GM19324 (cell line): ENCODE measurements at regions not wholly inside any gene's neighbourhood (a gene's known extent, or its start where the extent isn't known, plus 50 kb on each side); places are given as distances from the start of the nearest gene placed in this dataset.
"Not testable (repeated sequence)": the region's sequence is repeated elsewhere in the genome, so short reads cannot be mapped to it uniquely, and the experiment has no call there.

Source experiments
- ATAC-seq: cut with Tn5 transposase; IDR thresholded peaks from one replicate; pipeline ENCODE4 v1.9.1; 2021; ENCODE audit warnings: mild to moderate bottlenecking, moderate library complexity; ENCODE audit not compliant: unreplicated experiment, low FRiP score

DNA sequence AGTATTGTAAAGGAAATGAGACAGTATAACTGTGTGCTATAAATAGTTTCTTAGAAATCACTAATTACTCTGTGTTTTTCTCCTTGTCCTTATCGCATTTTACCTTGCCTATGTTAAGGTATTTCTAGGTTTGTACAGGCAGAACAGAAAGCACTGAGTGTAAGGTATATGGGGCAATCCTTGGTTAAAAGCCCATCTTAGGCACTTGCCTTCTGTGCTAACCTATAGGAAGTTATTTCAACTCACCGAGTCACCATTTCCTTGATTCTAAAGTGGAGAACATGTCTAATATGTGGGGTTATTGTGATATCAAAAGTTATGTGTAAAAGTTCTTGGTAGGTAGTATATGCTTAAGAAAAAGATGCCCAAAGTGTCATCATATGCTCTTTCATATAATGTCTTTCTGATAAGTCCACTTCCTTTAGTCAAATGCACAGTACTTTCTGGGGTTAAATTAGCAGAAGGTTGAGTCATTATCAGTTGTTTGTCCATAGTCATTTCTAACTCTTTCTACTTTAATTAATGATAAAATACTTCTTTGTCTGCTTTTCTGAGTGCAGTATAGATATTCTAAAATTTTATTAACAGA, 276.4 kb downstream of the UTRN start:
- ATAC-seq, result no peak

DNA sequence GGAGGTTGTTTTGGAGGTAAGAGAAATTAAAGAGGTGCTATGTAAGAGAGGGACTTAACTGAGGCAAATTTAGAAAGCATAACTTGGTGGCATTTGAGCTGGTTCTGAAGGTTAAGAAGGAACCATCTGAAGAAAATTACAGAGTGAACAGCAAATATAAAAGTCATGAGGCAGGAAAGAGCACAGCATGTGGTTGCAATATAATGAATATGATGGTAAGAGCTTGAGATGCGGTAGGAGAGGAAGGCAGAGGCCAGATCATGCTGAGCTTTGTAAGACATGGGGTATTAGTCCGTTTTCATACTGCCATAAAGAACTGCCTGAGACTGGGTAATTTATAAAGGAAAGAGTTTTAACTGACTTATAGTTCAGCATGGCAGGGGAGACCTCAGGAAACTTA, 279.1 kb downstream of the UTRN start:
- ATAC-seq, result no peak

DNA sequence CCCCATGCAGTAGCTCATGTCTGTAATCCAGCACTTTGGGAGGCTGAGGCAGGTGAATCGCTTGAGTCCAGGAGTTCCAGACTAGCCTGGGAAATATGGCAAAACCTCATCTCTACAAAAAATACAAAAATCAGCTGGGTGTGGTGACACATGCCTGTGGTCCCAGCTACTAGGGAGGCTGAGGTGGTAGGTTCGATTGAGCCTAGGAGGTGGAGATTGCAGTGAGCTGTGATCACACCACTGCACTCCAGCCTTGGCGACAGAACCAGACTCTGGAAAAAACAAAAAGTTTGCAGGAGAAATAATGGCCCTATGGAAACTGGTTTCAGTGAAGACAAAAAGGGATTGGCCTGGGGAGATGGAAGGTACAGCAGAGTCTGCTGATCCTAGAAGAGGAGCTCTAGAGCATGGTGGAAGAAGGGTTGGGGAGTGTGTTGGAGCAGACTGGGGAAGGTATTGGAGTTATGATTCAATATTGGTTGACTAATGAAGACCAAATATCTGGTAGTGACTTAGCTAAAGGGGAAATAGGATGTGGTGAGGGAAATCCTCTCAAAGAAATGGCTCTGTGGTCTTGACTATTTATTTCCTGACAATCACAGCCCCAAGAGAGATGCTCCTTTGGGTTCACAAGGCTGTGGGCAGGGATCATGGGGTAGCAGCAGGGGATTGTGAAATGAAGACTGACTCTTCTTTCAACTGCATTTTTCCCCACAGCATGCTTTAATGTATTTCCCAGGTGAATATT, 281.9 kb downstream of the UTRN start:
- ATAC-seq, result no peak

DNA sequence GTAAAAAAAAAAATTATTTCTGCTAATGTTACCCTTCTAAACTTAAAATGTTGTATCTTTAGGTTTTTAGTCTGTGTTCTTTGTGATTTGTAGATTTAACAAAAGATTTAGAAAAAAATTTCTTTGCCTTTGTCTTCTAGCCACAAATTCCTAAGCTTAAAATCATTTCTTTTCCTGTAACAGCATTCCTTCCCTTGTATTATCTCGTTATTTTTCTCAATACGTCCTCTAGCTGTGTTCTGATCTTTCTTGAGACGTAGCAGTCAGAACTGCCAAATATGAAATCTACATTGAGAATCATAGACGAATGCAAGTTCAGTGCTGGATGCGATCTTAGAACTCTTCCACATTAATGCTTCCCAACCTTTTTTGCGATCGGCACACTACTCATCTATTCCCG, 283.1 kb downstream of the UTRN start:
- ATAC-seq, result no peak

DNA sequence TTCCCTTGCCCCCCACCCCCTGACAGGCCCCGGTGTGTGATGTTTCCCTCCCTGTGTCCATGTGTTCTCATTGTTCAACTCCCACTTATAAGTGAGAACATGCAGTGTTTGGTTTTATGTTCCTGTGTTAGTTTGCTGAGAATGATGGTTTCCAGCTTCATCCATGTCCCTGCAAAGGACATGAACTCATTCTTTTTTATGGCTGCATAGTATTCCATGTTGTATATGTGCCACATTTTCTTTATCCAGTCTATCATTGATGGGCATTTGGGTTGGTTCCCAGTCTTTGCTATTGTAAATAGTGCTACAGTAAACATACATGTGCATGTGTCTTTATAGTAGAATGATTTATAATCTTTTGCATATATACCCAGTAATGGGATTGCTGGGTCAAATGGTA, 287.4 kb downstream of the UTRN start:
- ATAC-seq, result not testable (repeated sequence)

DNA sequence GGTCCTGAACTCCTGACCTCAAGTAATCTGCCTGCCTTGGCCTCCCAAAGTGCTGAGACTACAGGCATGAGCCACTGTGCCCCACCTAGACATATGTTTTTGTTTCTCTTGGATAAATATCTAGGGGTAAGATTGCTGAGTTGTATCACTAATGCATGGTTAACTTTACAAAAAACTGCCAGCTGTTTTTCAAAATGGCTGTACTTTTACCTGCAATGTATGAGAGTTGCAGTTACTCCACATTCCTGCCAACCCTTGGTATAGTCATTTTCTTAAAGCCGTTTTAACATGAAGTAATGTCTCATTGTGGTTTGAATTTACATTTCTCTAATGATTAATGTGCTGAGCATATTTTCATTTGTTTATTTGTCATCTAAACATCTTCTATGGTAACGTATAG, 289.7 kb downstream of the UTRN start:
- no peak for ATAC-seq

DNA sequence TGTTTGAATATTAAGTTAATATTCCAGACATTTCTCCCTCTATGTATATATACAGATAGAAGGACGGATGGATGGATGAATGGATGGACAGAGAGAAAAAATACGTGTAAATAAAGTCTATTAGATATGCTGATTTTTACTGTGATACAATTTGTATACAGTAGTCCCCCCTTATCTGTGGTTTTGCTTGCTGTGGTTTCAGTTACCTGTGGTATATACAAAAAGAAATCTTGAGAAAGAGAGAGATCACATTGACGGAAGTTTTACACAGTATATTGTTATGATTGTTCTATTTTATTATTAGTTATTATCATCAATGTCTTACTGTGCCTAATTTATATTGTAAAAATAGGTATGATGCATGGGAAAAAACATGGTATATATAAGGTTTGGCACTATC, 290.2 kb downstream of the UTRN start:
- no peak for ATAC-seq

DNA sequence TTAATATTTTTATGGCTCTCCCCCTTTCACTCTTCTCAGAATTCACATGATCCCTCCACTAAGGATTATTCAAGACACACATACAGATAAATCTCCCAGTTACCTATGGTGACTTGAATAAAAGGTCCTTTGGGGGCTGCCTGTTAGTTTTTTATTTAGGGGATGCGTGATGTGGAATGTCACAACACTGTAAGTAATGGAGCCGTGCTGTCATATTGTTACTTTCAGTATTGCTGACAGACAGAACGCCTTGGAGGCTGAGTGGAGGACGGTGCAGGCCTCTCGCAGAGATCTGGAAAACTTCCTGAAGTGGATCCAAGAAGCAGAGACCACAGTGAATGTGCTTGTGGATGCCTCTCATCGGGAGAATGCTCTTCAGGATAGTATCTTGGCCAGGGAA, 291.7 kb downstream of the UTRN start:
- ATAC-seq, result no peak

DNA sequence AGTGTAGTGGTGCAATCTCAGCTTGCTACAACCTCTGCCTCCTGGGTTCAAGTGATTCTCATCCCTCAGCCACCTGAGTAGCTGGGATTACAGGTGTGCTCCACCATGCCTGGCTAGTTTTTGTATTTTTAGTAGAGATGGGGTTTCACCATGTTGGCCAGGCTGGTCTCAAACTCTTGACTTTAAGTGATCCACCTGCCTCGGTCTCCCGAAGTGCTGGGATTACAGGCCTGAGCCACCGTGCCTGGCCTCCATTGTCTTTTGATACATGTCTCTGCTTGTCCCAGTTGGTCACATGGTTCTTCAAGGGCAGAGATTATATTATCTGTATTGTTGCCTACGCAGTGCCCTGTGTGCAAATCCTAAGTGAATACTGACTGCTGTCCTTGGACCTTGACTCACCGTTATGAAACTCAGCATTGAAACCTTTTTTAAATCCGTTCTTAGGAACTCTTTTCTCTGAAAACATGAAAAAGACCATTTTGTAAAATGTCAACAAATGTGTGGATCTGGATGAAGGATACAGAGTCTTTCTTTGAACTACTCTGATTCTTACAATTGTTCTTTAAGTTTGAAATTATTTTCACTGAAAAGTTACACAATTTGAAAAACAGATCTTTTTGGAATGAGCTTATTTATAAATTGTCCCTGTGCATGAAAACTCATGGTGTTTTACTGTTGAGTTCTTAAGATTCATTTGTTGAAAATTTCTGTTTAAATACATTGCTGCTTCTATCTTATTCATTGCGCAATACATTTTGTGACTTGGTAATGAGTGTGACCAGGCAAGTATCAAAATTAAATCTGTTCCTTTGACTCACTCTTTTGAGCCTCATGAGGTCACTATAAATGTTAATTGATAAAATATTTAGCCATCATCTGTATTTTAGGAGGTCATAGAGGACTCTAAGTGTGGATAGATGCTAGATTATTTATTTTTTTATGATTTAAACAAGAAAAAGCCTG, 293.5 kb downstream of the UTRN start:
- no peak for ATAC-seq

DNA sequence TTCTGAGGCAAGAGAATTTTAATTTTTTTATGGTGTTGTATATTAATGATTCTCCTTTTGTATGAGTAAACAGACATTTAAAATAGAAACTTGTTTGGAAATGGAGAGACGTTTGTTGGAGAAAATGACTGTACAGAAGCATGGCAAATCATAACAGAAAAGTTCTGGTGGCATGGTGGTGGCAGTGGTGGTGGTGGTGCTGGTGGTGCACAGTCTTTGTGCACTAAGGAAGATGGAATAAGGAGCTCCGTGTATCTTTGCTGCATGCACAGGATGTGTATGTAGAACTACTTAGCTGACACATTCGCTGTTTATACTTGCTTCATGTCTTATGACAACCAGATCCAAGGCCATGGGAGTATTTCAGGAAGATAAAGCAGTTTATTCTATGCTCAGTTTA, 294.9 kb downstream of the UTRN start:
- no peak for ATAC-seq

DNA sequence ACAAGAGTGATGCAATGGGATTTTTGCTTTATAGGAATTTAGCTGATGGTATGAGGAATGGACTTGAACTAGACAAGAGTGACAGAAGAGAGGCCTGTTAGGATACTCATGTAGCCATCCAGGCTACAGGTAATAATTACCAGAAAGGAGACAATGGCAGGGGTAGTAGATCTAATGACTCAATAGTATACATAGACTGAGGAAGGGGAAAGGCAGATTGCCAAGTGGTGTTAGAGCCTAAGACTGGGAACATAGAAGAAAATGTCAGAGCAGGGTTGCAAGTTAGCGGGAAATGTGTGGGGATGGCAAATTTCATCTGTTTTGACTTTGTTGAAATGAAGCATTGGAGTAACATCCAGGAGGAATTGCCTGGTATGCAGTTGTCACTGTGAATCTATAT, 295.6 kb downstream of the UTRN start:
- ATAC-seq, result no peak

DNA sequence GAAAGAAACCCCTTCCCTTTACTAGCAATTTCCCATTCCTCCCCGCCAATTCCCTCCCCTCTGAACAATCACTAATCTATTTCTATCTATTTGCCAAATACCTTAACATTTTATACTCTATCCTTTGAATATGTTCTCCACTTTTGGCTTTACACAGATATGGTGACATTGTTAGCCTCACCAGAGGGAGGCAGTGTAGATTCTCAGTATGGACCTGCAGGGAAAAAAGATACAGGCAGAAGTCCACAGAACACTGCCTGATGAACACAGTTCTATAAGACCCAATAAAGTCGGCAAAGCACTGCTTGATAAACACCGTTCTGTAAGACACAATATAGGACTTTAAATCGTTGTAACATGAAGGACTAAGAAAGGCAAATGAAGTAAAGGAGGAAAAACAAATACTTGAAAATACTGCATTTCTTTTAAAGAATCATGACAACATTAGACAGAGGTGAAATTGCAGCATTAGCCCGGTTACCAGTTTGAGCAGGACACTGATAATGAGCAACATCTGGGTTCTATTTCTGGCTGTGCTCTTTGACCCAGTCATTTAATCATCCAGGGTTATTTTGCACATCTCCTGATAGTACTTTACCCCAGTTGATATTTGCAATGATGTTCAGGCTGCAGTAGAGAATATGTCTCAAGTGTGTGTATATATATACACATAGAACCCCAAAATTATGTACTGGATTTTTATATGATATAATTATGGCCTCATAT, 296.8 kb downstream of the UTRN start:
- ATAC-seq, result peak; percentile 28

DNA sequence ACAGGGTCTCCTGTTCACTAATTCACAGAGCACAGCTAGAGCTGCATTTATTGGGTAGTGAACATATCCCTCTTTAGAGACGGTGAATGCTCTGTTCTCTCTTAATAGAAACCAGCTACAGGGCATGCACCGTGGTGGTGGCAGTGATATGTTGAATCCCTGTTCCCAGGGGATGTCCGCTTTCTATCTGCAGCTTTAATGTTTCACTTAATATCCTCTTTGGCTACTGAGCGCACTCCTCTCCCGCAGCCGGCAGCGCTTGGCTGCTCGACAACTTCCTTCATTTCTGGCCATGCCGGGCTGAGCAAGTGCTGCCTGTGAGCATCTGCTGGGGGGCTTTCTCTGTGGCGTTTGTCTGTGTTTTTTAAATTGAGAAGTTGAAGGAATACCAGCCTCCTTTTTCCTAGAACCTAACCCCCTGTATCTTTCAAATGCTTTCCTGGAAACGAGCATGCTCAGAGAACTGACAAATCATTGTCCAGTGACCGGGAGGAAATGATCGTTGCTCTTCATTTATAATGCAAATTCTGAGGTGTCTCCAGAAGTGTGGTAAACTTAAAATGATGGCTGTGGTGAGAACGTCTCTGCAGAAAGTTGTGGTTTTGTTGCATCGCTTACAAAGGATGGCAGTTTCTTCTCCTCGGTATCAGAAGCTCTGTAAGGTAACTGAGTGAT, 297.9 kb downstream of the UTRN start:
- ATAC-seq, result peak; percentile 94

DNA sequence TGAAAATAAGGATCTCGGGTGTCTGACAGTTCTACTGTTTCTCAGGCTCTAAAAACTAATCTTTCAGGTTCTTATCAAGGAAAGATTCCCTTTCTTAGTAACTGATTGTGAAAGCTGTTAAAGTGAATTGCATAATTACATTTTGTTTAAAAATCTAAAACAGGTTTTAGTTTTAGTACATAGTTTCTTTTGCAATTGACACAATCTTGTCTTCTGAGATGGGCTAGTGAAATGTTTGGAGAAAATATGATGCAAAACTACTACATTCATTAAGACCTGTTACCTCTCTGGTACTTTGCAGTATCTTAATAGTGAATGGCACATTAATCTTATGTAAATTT, 298.4 kb downstream of the UTRN start:
- ATAC-seq, result no peak

DNA sequence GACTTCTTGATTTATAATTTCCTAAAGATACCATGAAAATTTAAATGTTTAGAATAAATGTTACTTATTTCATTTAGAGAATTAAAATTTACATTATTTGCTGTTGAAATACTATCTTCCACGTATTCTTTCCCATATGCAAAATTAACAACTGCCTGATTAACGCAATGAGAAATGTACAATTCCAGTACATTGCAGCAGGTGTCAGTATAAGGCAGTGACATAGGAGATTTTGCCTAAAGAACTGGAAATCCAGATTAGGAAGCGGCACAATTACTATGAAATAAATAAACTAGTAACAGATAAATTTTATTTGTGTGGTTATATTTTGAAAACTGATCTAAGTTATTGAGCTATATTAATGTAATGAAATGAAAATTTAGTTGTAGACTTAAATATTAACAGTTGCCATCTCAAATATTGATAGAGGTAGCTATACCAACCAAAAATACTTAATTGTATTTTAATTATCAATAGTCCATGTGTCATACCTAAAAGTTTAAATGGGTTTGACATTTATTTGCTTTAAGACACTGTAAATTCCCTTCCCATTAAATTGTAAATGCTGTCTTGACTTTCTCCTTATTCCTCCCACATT, 300.2 kb downstream of the UTRN start:
- ATAC-seq, result no peak

DNA sequence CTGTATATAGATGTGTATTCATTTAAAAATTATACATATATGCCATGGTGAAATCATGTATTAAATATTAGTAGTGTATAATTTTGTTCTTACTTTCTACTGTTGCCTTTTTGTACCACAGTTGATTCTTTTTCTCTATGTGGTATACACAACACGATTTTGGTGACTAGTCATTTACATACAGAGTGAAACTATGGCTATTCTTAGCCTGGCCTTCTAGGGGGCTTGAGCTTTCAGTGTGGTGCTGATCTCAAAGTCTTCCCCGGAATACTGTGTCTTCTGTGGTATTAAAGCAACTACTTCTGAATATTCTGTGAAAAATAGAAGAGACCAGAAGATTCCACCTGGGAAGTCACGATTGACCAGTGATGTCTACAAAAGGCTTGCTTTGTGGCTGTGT, 301.9 kb downstream of the UTRN start:
- ATAC-seq, result no peak

DNA sequence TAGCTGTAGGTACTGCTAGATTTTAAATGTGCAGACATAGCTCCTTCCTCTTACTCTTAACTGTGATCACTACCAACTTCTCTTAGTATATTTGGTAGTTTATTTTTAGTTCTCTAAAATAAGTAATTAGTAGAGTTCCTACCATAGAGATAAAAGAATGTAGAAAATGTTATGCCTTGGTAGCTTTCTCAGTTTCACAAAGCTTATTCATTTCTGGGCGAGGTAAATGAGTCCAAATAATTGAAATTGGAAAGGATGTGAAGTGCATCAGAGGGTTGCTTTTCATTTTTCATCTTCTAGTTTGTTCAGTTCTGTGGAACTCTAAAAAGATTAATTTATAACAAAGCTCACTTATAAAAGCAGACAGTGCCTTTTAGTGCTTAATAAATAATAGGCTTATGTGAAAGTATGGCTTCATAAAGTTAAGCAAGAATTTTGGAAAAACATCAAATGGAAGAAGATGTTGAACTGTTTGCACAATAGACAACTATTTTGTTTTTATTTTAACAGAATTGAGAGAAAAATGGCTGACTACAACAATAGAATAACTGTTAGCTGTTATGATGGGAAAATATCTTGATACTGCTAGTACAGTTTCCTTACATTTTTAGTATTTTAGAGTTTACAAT, 303.7 kb downstream of the UTRN start:
- no peak for ATAC-seq

DNA sequence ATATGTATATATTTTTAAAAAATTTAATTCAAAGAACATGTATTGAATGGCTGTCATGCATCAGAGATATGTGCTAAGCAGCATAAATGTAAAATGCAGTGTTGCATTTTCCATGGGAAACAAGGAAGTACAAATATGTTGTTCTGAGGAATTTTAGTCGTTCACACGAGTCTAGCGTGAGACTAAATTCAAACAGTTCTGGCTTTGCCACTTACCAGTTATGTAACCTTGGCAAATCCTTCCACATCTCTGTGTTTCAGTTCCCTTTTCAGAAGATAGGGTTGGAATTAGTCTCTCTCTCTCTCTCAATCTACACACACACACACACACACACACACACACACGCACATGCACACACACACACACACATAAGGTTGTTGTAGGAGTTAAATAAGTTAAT, 305.4 kb downstream of the UTRN start:
- no peak for ATAC-seq

DNA sequence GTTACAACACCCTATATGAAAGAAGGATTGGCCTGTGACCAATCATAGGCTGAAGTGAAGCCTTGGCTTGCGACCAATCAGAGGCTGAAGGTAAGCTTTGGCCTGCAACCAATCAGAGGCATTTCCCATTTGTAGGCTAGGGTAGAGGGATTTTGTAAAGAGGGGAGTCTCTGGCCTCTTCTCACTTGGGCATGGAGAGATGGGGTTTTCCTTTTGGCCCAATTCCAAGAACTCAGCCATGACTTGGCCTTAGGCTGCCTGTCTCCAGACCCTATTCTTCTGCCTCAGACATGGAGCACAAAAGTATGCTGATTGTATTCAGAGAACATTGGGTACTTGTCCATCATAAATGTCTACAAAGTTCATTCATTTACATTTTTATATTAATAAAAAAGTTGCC, 308.3 kb downstream of the UTRN start:
- no peak for ATAC-seq

DNA sequence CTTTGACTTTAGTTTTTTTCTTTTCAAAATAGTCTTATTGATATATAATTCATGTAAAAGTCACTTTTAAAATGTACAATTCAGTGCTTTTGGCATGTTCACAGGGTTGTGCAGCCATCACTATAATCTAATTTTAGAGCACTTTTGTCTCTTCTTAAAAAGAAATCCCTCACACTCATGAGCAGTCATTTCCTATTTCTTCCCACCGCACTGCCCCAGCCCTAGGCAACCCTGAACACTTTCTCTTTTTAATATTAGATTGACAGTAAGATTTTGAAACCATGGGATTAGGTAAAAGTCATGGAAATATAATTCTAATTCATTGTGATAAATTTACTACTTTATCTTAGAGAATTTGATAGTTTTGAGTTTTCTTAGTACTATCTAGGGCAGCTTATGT, 309.4 kb downstream of the UTRN start:
- no peak for ATAC-seq
